ENCODE measurements at regions not wholly inside any gene's neighbourhood (a gene's known extent, or its start where the extent isn't known, plus 50 kb on each side); places are given as distances from the start of the nearest gene placed in this dataset.

DNA sequence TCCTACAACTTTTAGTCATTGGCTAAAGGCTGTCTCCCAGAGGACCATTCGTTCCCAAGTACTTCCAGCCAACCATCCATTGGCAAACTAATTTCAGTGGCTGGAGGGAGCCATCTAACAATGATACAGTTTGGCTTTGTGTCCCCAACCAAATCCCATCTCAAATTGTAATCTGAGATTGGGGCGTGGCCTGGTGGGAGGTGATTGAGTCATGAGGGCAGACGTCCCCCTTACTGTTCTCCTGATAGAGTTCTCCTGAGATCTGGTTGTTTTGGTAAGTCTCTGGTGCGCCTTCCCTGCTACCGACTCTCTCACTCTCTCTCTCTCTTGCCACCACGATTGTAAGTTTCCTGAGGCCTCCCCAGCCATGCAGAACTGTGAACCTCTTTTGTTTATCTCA is 99.7 kb upstream of the FUT8 start:
- DNase-seq (no peak), ATAC-seq (replicated peaks in 1 of 4) (no peak)
- WGBS (ENCODE audit: insufficient coverage) = no CpG with 5 or more reads among the region's 6 CpGs
- Histone ChIP-seq H3K9me3 (no peaks in the 10 kb centered on the region), H3K36me3 (ENCODE audit: control insufficient read depth in 2 of 2, extremely low read depth in 1 of 2, insufficient read depth in 1 of 2, low read length in 1 of 2) (no peaks in the 10 kb centered on the region), H3K4me1 (ENCODE audit: control insufficient read depth in 1 of 2, extremely low read depth in 1 of 2, insufficient read depth in 2 of 2, low read length in 2 of 2) (peaks cover 0 to 6% of the 10 kb centered on the region in 2 experiments), H3K27ac (ENCODE audit: low read length) (no peak overlapping the region), H3K4me3 (ENCODE audit: control insufficient read depth in 1 of 2, extremely low read depth in 1 of 2, low read length in 1 of 2) (no peak overlapping the region), H3K27me3 (replicated peaks in 1 of 2; ENCODE audit: control insufficient read depth in 2 of 2, extremely low read depth in 1 of 2, insufficient read depth in 2 of 2, low read length in 1 of 2) (no peaks in the 10 kb centered on the region)
- Mint-ChIP-seq H3K9me3 (no peaks in the 10 kb centered on the region), H3K4me1 (peaks cover 1 to 16% (median 6%) of the 10 kb centered on the region in 3 donors), H3K36me3 (no peaks in the 10 kb centered on the region), H3K27ac (no peak overlapping the region), H3K27me3 (no peaks in the 10 kb centered on the region), H3K4me3 (no peak overlapping the region)
- POLR2A ChIA-PET = no interaction called here
- CTCF ChIA-PET = no interaction called here

DNA sequence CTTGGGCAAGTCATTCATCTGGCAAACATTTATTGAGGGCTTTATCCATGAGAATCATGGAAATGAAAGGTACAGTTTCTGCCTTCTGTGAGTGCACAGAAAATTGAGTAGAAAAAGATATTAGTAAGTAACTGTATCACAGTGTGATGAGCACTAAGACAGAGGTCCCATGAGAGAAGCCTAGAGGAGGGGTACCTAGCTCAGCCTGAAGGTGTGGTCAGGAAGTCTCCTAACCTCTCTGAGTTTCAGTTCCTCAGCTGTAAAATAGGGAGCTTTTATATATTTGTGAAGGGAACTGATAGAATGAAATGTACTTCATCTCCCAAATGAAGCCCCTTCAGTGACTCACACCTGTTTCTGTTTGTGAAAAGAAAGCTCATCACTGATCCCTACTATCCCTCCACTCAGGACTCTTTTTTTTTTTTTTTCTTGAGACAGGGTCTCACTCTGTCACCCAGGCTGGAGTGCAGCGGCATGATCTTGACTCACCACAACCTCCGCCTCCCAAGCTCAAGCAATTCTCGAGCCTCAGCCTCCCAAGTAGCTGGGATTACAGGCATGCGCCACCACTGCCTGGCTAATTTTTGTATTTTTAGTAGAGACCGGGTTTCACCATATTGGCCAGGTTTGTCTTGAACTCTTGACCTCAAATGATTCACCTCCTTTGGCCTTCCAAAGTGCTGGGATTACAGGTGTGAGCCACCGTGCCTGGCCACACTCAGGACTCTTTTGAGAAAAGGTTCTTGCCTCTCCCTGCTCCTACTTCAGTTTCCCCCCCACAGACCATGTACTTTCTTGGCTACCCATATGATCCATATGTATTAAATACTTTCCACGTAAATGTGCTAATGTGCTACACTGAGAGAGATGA is 93.7 kb upstream of the FUT8 start:
- ChIA-PET CTCF (no interaction called here), POLR2A (interaction anchor here in 1 of 2 donors (0.6 kb wide), 1 partner anchor 1183 kb away, joined by 3 read pairs; no protein-coding TSS in a partner anchor)
- no peak overlapping the region for H3K4me3 Mint-ChIP-seq
- no peak overlapping the region for H3K4me3 ChIP-seq (ENCODE audit: control insufficient read depth in 1 of 2, extremely low read depth in 1 of 2, low read length in 1 of 2)
- DNase-seq (no peak), ATAC-seq (replicated peaks in 1 of 4) (no peak)
- peaks cover 14 to 19% of the 10 kb centered on the region in 2 experiments for H3K4me1 ChIP-seq (ENCODE audit: control insufficient read depth in 1 of 2, extremely low read depth in 1 of 2, insufficient read depth in 2 of 2, low read length in 2 of 2)
- no peaks in the 10 kb centered on the region for H3K9me3 Mint-ChIP-seq
- no peaks in the 10 kb centered on the region for H3K27me3 Mint-ChIP-seq
- H3K36me3 Mint-ChIP-seq = no peaks in the 10 kb centered on the region
- 88% methylated on average over 3 of the region's 7 CpGs for whole genome bisulfite sequencing (ENCODE audit: insufficient coverage)
- H3K27me3 ChIP-seq (replicated peaks in 1 of 2; ENCODE audit: control insufficient read depth in 2 of 2, extremely low read depth in 1 of 2, insufficient read depth in 2 of 2, low read length in 1 of 2) = no peaks in the 10 kb centered on the region
- H3K4me1 Mint-ChIP-seq = peaks cover 27 to 50% (median 30%) of the 10 kb centered on the region in 3 donors
- H3K27ac ChIP-seq (ENCODE audit: low read length) = no peak overlapping the region
- no peak overlapping the region for H3K27ac Mint-ChIP-seq
- H3K9me3 ChIP-seq = no peaks in the 10 kb centered on the region
- no peaks in the 10 kb centered on the region for H3K36me3 ChIP-seq (ENCODE audit: control insufficient read depth in 2 of 2, extremely low read depth in 1 of 2, insufficient read depth in 1 of 2, low read length in 1 of 2)

DNA sequence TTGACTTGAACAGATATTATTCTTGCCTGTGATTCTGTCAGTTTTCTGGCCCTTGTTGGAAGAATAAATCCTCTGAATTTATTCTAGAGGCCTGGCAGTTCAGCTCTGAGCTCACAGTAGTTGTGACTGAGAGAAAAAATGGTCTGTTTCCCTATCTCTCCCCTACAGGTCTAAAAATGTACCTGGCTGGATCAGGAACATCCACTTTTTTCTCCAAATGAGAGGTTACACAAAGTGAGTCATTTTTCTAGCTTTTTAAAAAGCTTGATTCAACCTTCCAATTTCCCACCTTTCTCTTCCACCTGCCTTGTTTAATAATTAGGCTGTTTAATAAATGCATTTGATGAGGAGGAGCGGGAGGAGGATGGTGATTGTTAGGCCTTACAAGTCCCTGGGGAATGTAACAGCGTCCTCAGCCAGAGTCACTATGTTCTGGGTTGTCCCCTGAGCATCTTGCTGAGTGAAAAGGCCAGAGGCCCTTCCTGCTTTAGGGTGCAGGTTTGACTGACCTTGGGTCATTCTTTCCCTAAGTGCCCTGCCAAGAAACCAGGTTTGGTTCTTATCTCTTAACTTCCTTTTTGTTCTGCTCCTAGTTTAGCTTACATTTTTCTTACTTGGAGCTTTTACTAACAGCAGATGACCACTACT is 91.7 kb upstream of the FUT8 start:
- CTCF ChIA-PET = interaction anchor here in 1 of 2 donors (0.7 kb wide), 1 partner anchor 687 kb away, joined by 3 read pairs; no protein-coding TSS in a partner anchor
- no peaks in the 10 kb centered on the region for H3K27me3 ChIP-seq (replicated peaks in 1 of 2; ENCODE audit: control insufficient read depth in 2 of 2, extremely low read depth in 1 of 2, insufficient read depth in 2 of 2, low read length in 1 of 2)
- no peak overlapping the region for H3K27ac ChIP-seq (ENCODE audit: low read length)
- Mint-ChIP-seq H3K36me3 (no peaks in the 10 kb centered on the region), H3K4me1 (peaks cover 24 to 38% (median 27%) of the 10 kb centered on the region in 3 donors), H3K27me3 (no peaks in the 10 kb centered on the region), H3K9me3 (no peaks in the 10 kb centered on the region), H3K27ac (no peak overlapping the region), H3K4me3 (no peak overlapping the region)
- peaks cover 14% of the 10 kb centered on the region in 2 experiments for H3K4me1 ChIP-seq (ENCODE audit: control insufficient read depth in 1 of 2, extremely low read depth in 1 of 2, insufficient read depth in 2 of 2, low read length in 2 of 2)
- no peak overlapping the region for H3K4me3 ChIP-seq (ENCODE audit: control insufficient read depth in 1 of 2, extremely low read depth in 1 of 2, low read length in 1 of 2)
- WGBS (ENCODE audit: insufficient coverage) = 100% methylated on average over 2 of the region's 2 CpGs
- H3K36me3 ChIP-seq (ENCODE audit: control insufficient read depth in 2 of 2, extremely low read depth in 1 of 2, insufficient read depth in 1 of 2, low read length in 1 of 2) = no peaks in the 10 kb centered on the region
- DNase-seq (no peak), ATAC-seq (replicated peaks in 1 of 4) (no peak)
- H3K9me3 ChIP-seq = no peaks in the 10 kb centered on the region
- POLR2A ChIA-PET = interaction anchor here in 1 of 2 donors (0.9 to 1.1 kb wide), 2 partner anchors 11 to 33 kb away, joined by 3 read pairs; no protein-coding TSS in a partner anchor

DNA sequence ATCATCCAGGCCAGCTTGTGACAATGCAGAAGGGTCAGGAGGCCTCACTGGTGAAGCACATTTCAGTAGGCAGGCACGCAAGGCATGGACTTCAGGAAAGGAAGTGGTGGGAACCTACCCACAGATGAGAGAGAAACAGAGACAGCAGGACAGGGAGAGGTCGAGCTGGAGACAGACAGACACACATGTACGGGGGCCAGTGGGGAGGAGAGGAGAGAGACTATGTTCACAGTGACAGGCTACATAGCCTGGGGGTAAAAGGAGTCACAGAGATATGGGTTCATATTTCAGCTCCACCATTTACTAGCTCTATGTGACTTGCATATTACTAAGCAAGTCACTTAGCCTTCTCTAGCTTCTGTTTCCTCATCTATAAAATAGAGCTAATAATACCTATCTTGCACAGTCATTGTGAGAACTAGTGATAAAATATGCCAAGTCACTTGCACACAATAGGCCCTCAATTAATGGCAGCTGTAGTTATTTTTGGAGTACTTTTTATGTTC is 91.1 kb upstream of the FUT8 start:
- Mint-ChIP-seq H3K27ac (no peak overlapping the region), H3K4me1 (peaks cover 24 to 38% (median 27%) of the 10 kb centered on the region in 3 donors), H3K4me3 (no peak overlapping the region), H3K36me3 (no peaks in the 10 kb centered on the region), H3K9me3 (no peaks in the 10 kb centered on the region), H3K27me3 (no peaks in the 10 kb centered on the region)
- POLR2A ChIA-PET = interaction anchor here in 1 of 2 donors (0.7 to 1.1 kb wide), 3 partner anchors 10 to 33 kb away, joined by 3 read pairs; no protein-coding TSS in a partner anchor
- CTCF ChIA-PET = interaction anchor here (0.7 to 1.6 kb wide), 2 partner anchors 68 to 686 kb away, joined by 3 read pairs; no protein-coding TSS in a partner anchor
- Histone ChIP-seq H3K4me3 (ENCODE audit: control insufficient read depth in 1 of 2, extremely low read depth in 1 of 2, low read length in 1 of 2) (no peak overlapping the region), H3K27me3 (replicated peaks in 1 of 2; ENCODE audit: control insufficient read depth in 2 of 2, extremely low read depth in 1 of 2, insufficient read depth in 2 of 2, low read length in 1 of 2) (no peaks in the 10 kb centered on the region), H3K36me3 (ENCODE audit: control insufficient read depth in 2 of 2, extremely low read depth in 1 of 2, insufficient read depth in 1 of 2, low read length in 1 of 2) (no peaks in the 10 kb centered on the region), H3K27ac (ENCODE audit: low read length) (no peak overlapping the region), H3K9me3 (no peaks in the 10 kb centered on the region), H3K4me1 (ENCODE audit: control insufficient read depth in 1 of 2, extremely low read depth in 1 of 2, insufficient read depth in 2 of 2, low read length in 2 of 2) (peaks cover 14% of the 10 kb centered on the region in 2 experiments)
- ATAC-seq (replicated peaks in 1 of 4) (peak in 3 of 4 experiments; percentile 37 to 49 (median 44)), DNase-seq (no peak)
- WGBS (ENCODE audit: insufficient coverage) = 15% methylated on average over 2 of the region's 3 CpGs

DNA sequence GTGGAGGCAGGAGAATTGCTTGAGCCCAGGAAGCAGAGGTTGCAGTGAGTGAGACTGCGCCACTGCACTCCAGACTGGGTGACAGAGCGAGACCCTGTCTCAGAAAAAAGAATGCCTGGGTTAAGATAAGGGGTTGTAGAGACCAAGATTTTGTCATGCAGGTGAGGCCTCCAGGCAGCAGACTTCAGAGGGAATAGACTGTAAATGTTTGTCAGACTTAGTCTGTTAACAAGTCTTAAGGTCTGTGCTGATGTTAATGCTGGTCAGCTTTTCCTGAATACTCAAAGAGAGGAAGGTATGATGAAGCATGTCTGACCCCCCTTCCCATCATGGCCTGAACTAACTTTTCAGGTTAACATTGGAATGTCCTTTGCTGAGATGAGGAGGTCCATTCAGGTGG is 83.0 kb upstream of the FUT8 start:
- POLR2A ChIA-PET = interaction anchor here in 1 of 2 donors (0.6 kb wide), 2 partner anchors 9 to 593 kb away, joined by 3 read pairs; no protein-coding TSS in a partner anchor
- Histone ChIP-seq H3K27me3 (replicated peaks in 1 of 2; ENCODE audit: control insufficient read depth in 2 of 2, extremely low read depth in 1 of 2, insufficient read depth in 2 of 2, low read length in 1 of 2) (no peaks in the 10 kb centered on the region), H3K27ac (ENCODE audit: low read length) (no peak overlapping the region), H3K9me3 (no peaks in the 10 kb centered on the region), H3K4me1 (ENCODE audit: control insufficient read depth in 1 of 2, extremely low read depth in 1 of 2, insufficient read depth in 2 of 2, low read length in 2 of 2) (peaks cover 2 to 6% of the 10 kb centered on the region in 2 experiments), H3K4me3 (ENCODE audit: control insufficient read depth in 1 of 2, extremely low read depth in 1 of 2, low read length in 1 of 2) (no peak overlapping the region), H3K36me3 (ENCODE audit: control insufficient read depth in 2 of 2, extremely low read depth in 1 of 2, insufficient read depth in 1 of 2, low read length in 1 of 2) (no peaks in the 10 kb centered on the region)
- DNase-seq = no peak
- H3K9me3 Mint-ChIP-seq = no peaks in the 10 kb centered on the region
- H3K27me3 Mint-ChIP-seq = no peaks in the 10 kb centered on the region
- H3K4me1 Mint-ChIP-seq = peaks cover 12 to 17% (median 14%) of the 10 kb centered on the region in 3 donors
- H3K4me3 Mint-ChIP-seq = no peak overlapping the region
- no peaks in the 10 kb centered on the region for H3K36me3 Mint-ChIP-seq
- no peak for ATAC-seq (replicated peaks in 1 of 4)
- H3K27ac Mint-ChIP-seq = no peak overlapping the region
- CTCF ChIA-PET = interaction anchor here in 1 of 2 donors (1.1 kb wide), 1 partner anchor 25 kb away, joined by 4 read pairs; no protein-coding TSS in a partner anchor
- WGBS (ENCODE audit: insufficient coverage) = 95% methylated on average over 2 of the region's 2 CpGs

DNA sequence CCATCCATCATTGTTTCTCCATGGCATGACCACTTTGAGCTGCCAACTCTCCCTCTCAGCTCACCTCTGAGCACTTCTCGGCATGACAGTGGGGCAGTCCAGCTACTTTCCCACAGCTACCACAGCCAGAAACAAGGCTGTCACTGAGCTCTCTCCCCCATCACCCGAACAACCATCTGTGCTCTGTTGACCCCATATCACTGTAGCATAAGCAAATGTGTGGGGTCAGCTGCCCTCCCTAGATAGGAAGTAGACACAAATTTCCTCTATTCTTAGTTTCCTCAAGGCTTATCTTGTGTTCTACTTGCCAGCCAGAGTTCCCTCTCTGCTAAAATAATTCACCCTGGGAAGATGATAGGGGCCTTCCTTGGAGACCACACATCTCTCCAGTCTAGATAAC is 82.6 kb upstream of the FUT8 start:
- DNase-seq (no peak), ATAC-seq (replicated peaks in 1 of 4) (no peak)
- Histone ChIP-seq H3K36me3 (ENCODE audit: control insufficient read depth in 2 of 2, extremely low read depth in 1 of 2, insufficient read depth in 1 of 2, low read length in 1 of 2) (no peaks in the 10 kb centered on the region), H3K4me1 (ENCODE audit: control insufficient read depth in 1 of 2, extremely low read depth in 1 of 2, insufficient read depth in 2 of 2, low read length in 2 of 2) (peaks cover 6 to 10% of the 10 kb centered on the region in 2 experiments), H3K27me3 (replicated peaks in 1 of 2; ENCODE audit: control insufficient read depth in 2 of 2, extremely low read depth in 1 of 2, insufficient read depth in 2 of 2, low read length in 1 of 2) (no peaks in the 10 kb centered on the region), H3K27ac (ENCODE audit: low read length) (no peak overlapping the region), H3K4me3 (ENCODE audit: control insufficient read depth in 1 of 2, extremely low read depth in 1 of 2, low read length in 1 of 2) (no peak overlapping the region), H3K9me3 (no peaks in the 10 kb centered on the region)
- H3K4me1 Mint-ChIP-seq = peaks cover 16 to 20% (median 18%) of the 10 kb centered on the region in 3 donors
- CTCF ChIA-PET = interaction anchor here (0.6 to 1.1 kb wide), 2 partner anchors 24 to 223 kb away, joined by 4 read pairs; no protein-coding TSS in a partner anchor
- no peaks in the 10 kb centered on the region for H3K9me3 Mint-ChIP-seq
- H3K36me3 Mint-ChIP-seq = no peaks in the 10 kb centered on the region
- no peaks in the 10 kb centered on the region for H3K27me3 Mint-ChIP-seq
- H3K4me3 Mint-ChIP-seq = no peak overlapping the region
- WGBS (ENCODE audit: insufficient coverage) = 100% methylated on average over 2 of the region's 2 CpGs
- POLR2A ChIA-PET = interaction anchor here in 1 of 2 donors (0.6 kb wide), 1 partner anchor 593 kb away, joined by 3 read pairs; no protein-coding TSS in a partner anchor
- no peak overlapping the region for H3K27ac Mint-ChIP-seq
